ENCODE measurements at regions not wholly inside any gene's neighbourhood (a gene's known extent, or its start where the extent isn't known, plus 50 kb on each side); places are given as distances from the start of the nearest gene placed in this dataset.

DNA sequence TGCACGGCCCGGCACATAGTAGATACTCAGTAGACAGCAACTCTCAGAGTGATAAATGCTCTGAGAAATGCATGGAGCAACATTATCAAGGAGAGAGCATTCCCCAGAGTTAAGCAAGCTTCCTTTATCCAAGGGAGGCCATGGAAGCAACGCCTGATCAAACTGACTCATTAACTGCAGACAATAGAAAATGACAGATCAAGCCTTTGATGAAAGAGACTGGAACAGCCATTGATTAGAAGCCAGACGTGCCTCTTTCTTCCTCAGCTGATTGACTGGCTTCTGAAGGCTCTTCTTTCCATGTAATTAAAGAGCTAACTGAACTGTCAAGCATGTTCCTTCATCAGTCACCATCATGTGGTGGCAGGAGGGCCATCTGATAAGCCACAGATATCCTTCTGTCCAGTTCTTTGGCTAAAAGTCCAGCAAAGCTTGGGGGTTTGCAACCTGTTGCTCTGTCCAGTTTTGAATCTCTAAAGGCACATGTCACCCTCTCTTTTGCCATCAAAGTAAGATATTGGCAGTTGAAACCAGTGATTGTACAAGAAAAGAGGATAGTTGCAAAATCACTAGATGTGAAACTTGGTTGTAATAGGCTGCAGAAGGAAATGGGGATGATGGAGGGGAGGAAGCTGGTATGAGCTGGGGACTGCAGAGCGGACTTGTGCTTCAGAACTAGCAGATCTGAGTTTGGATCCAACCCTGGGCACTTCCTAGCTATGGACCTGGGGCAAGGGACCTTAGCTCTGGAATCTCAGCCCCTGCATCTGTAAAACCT is 188.0 kb downstream of the HAPSTR1 start:
- TF ChIP-seq, protein P1, sequence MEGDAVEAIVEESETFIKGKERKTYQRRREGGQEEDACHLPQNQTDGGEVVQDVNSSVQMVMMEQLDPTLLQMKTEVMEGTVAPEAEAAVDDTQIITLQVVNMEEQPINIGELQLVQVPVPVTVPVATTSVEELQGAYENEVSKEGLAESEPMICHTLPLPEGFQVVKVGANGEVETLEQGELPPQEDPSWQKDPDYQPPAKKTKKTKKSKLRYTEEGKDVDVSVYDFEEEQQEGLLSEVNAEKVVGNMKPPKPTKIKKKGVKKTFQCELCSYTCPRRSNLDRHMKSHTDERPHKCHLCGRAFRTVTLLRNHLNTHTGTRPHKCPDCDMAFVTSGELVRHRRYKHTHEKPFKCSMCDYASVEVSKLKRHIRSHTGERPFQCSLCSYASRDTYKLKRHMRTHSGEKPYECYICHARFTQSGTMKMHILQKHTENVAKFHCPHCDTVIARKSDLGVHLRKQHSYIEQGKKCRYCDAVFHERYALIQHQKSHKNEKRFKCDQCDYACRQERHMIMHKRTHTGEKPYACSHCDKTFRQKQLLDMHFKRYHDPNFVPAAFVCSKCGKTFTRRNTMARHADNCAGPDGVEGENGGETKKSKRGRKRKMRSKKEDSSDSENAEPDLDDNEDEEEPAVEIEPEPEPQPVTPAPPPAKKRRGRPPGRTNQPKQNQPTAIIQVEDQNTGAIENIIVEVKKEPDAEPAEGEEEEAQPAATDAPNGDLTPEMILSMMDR (IDR thresholded peaks at IDR 0.05), result no peak
- no peak for TF ChIP-seq POLR2A (IDR thresholded peaks at IDR 0.05)
